GM23338 (cell line): ENCODE measurements at regions not wholly inside any gene's neighbourhood (a gene's known extent, or its start where the extent isn't known, plus 50 kb on each side); places are given as distances from the start of the nearest gene placed in this dataset.

ENCODE experiments used
- ATAC-seq: fragments of 200-7000 bp; cut with Tn5 transposase; 3 replicates; pipeline ENCODE4 v1.9.1; 2020
- DNase-seq: peaks from one replicate; pipeline ENCODE4 v3.0.0-alpha.2; 2015; ENCODE audit warnings: low spot score
- H2AFZ ChIP-seq: fragments of 200-600 bp; sonication (generic); 2 replicates; pipeline ENCODE4 v1.8.0; 2016; ENCODE audit warnings: antibody characterized with exemption, mild to moderate bottlenecking, moderate library complexity
- H3F3A ChIP-seq: fragments of 200-600 bp; sonication (generic); replicated peaks from 2 replicates; pipeline ENCODE4 v1.8.0; 2017; ENCODE audit warnings: antibody characterized with exemption, mixed run types, low read depth
- H3K27ac ChIP-seq: fragments of 200-600 bp; sonication (generic); 2 replicates; pipeline ENCODE4 v1.6.1; 2016; ENCODE audit warnings: low read depth
- H3K27me3 ChIP-seq: fragments of 200-600 bp; sonication (generic); 2 replicates; pipeline ENCODE4 v1.8.0; 2016; ENCODE audit warnings: mild to moderate bottlenecking, mixed run types, moderate library complexity; ENCODE audit not compliant: insufficient read depth
- H3K36me3 ChIP-seq: fragments of 200-600 bp; sonication (generic); 2 replicates; pipeline ENCODE4 v1.8.0; 2016; ENCODE audit warnings: mild to moderate bottlenecking; ENCODE audit not compliant: insufficient read depth
- H3K4me1 ChIP-seq: fragments of 200-600 bp; sonication (generic); 2 replicates; pipeline ENCODE4 v1.8.0; 2016; ENCODE audit warnings: mild to moderate bottlenecking, moderate library complexity; ENCODE audit not compliant: insufficient read depth
- H3K4me2 ChIP-seq: fragments of 200-600 bp; sonication (generic); 2 replicates; pipeline ENCODE4 v1.7.1; 2017; ENCODE audit warnings: mixed run types
- H3K4me3 ChIP-seq: fragments of 200-600 bp; sonication (generic); 2 replicates; pipeline ENCODE4 v1.6.1; 2016; ENCODE audit warnings: mixed run types
- H3K79me2 ChIP-seq: fragments of 200-600 bp; sonication (generic); replicated peaks from 2 replicates; pipeline ENCODE4 v1.8.0; 2017; ENCODE audit warnings: mild to moderate bottlenecking; ENCODE audit not compliant: insufficient read depth
- H3K9me2 ChIP-seq: fragments of 200-600 bp; sonication (generic); 2 replicates; pipeline ENCODE4 v1.8.0; 2017; ENCODE audit not compliant: insufficient read depth
- H4K20me1 ChIP-seq: fragments of 200-600 bp; sonication (generic); replicated peaks from 2 replicates; pipeline ENCODE4 v1.8.0; 2017; ENCODE audit warnings: mild to moderate bottlenecking; ENCODE audit not compliant: insufficient read depth
- H3K27ac Mint-ChIP-seq: 2 replicates; pipeline ENCODE4 v1.8.0; 2020; ENCODE audit warnings: inconsistent platforms, mild to moderate bottlenecking, moderate library complexity, mixed read lengths
- H3K27me3 Mint-ChIP-seq: 3 replicates; pipeline ENCODE4 v1.8.0; 2022; ENCODE audit warnings: low read depth, mild to moderate bottlenecking, moderate library complexity, mixed read lengths, inconsistent platforms; ENCODE audit not compliant: insufficient read depth, poor library complexity
- H3K36me3 Mint-ChIP-seq: 3 replicates; pipeline ENCODE4 v1.8.0; 2021; ENCODE audit warnings: low read depth, mild to moderate bottlenecking, inconsistent platforms, moderate library complexity, mixed read lengths
- H3K4me1 Mint-ChIP-seq: 3 replicates; pipeline ENCODE4 v1.8.0; 2020; ENCODE audit warnings: mild to moderate bottlenecking, inconsistent platforms, mixed read lengths
- H3K4me3 Mint-ChIP-seq: 3 replicates; pipeline ENCODE4 v1.8.0; 2021; ENCODE audit warnings: moderate library complexity, mild to moderate bottlenecking, inconsistent platforms, mixed read lengths
- H3K9me3 Mint-ChIP-seq: 3 replicates; pipeline ENCODE4 v1.8.0; 2020; ENCODE audit warnings: moderate library complexity, mild to moderate bottlenecking, inconsistent platforms, mixed read lengths
- CREB1 ChIP-seq: fragments of 250-450 bp; sonication (Bioruptor Pico); IDR thresholded peaks from 2 replicates; pipeline ENCODE4 v1.5.0; 2020; ENCODE audit warnings: low read depth, mild to moderate bottlenecking, moderate library complexity
- CTCF ChIP-seq, 2 experiments: fragments of 200-600 bp in 1 of 2; sonication (generic) in 1 of 2; conservative IDR thresholded peaks; 2 replicates each; pipeline versions ENCODE4 v1.5.1 to v1.6.1; 2016 to 2017; ENCODE audit warnings: antibody characterized with exemption in 2 of 2, low read depth in 2 of 2, mild to moderate bottlenecking in 2 of 2, moderate library complexity in 1 of 2
- ETS1 ChIP-seq: IDR thresholded peaks from 2 replicates; pipeline ENCODE4 v1.6.1; 2016; ENCODE audit warnings: antibody characterized with exemption
- EZH2 ChIP-seq: fragments of 200-600 bp; sonication (generic); IDR thresholded peaks from one replicate; pipeline ENCODE4 v1.8.0; 2017; ENCODE audit warnings: antibody characterized with exemption, mild to moderate bottlenecking, low read depth; ENCODE audit not compliant: unreplicated experiment
- EZH2phosphoT487 ChIP-seq: fragments of 200-600 bp; sonication (generic); IDR thresholded peaks from one replicate; pipeline ENCODE4 v1.8.1; 2018; ENCODE audit warnings: antibody characterized with exemption; ENCODE audit not compliant: unreplicated experiment
- JUNB ChIP-seq: IDR thresholded peaks from one replicate; pipeline ENCODE4 v1.6.1; 2016; ENCODE audit warnings: antibody characterized with exemption; ENCODE audit not compliant: unreplicated experiment
- NANOG ChIP-seq: IDR thresholded peaks from 2 replicates; pipeline ENCODE4 v1.6.1; 2016; ENCODE audit warnings: antibody characterized with exemption, borderline replicate concordance
- POLR2AphosphoS5 ChIP-seq: IDR thresholded peaks from 2 replicates; pipeline ENCODE4 v1.6.1; 2016; ENCODE audit warnings: antibody characterized with exemption, low read depth
- REST ChIP-seq: IDR thresholded peaks from one replicate; pipeline ENCODE4 v1.6.1; 2018; ENCODE audit warnings: antibody characterized with exemption; ENCODE audit not compliant: unreplicated experiment
- STAT1 ChIP-seq: IDR thresholded peaks from one replicate; pipeline ENCODE4 v1.6.1; 2016; ENCODE audit warnings: antibody characterized with exemption; ENCODE audit not compliant: unreplicated experiment
- ZNF114 ChIP-seq: fragments of 250-450 bp; sonication (Bioruptor Pico); IDR thresholded peaks from 2 replicates; pipeline ENCODE4 v1.5.0; 2020; ENCODE audit warnings: mild to moderate bottlenecking, moderate library complexity
- ZNF331 ChIP-seq: fragments of 250-450 bp; sonication (Bioruptor Pico); IDR thresholded peaks from 2 replicates; pipeline ENCODE4 v1.5.0; 2020; ENCODE audit warnings: low read depth, mild to moderate bottlenecking, moderate library complexity
- ZNF462 ChIP-seq: fragments of 250-450 bp; sonication (Bioruptor Pico); IDR thresholded peaks from 2 replicates; pipeline ENCODE4 v1.5.0; 2020; ENCODE audit warnings: mild to moderate bottlenecking, moderate library complexity

- H3K27ac ChIP-seq = no peak overlapping the region
- TF ChIP-seq ZNF462 (CRISPR knock-in tag) (no peak), ZNF114 (CRISPR knock-in tag) (no peak), CREB1 (no peak), REST (no peak), STAT1 (no peak), POLR2AphosphoS5 (no peak), ETS1 (no peak), NANOG (no peak), EZH2phosphoT487 (no peak), CTCF (conservative IDR thresholded peaks at IDR 0.05; ENCODE audit: low read depth in 2 of 2) (no peak), ZNF331 (CRISPR knock-in tag) (no peak), EZH2 (no peak), JUNB (no peak)
- DNase-seq (peak; percentile 2), ATAC-seq (no peak)
- Mint-ChIP-seq H3K36me3 (peaks cover 32% of the 10 kb centered on the region), H3K9me3 (peaks cover 92% of the 10 kb centered on the region), H3K4me3 (no peak overlapping the region), H3K4me1 (no peaks in the 10 kb centered on the region), H3K27ac (no peak overlapping the region), H3K27me3 (peaks cover 2% of the 10 kb centered on the region)
- peak overlapping the region; percentile 32; the same call in 1 of the 2 replicates for H3K4me2 ChIP-seq
- H2AFZ ChIP-seq = no peak overlapping the region
- peak overlapping the region; percentile 40 for H3K4me3 ChIP-seq
- no peaks in the 10 kb centered on the region for H3K36me3 ChIP-seq
- H4K20me1 ChIP-seq = no peaks in the 10 kb centered on the region
- H3K4me1 ChIP-seq = no peaks in the 10 kb centered on the region
- H3K79me2 ChIP-seq = no peaks in the 10 kb centered on the region
- H3K27me3 ChIP-seq = no peaks in the 10 kb centered on the region
- no peaks in the 10 kb centered on the region for H3K9me2 ChIP-seq
- no peaks in the 10 kb centered on the region for H3F3A ChIP-seq
Measured at GRCh38 chr10:42475168-42476098, 162.9 kb downstream of the ZNF33B start.
